ENCODE measurements at regions not wholly inside any gene's neighbourhood (a gene's known extent, or its start where the extent isn't known, plus 50 kb on each side); places are given as distances from the start of the nearest gene placed in this dataset.
"Not testable (repeated sequence)": the region's sequence is repeated elsewhere in the genome, so short reads cannot be mapped to it uniquely, and the experiment has no call there.

DNA sequence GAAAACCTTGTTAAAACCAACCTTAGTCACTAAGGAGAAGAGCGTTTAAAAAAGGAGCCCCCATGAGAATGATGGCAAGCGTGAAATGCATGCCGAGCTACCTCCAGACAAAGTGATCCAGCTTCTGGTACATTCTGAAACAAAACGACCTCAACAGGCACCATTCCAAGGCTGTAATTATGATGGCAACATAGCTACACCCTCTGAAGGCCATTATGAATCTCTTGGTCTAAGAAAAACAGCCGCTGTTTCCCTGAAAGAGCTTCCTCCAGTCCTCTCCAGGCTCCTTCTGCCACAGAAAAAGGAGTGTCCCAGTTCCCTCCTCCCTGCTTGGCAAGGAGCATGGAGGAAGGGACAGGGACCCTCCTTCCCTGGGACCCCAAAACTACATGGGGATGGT lies 50.0 kb upstream of the ABLIM1 start:
- DNase-seq (ENCODE audit: low spot score), result no peak

DNA sequence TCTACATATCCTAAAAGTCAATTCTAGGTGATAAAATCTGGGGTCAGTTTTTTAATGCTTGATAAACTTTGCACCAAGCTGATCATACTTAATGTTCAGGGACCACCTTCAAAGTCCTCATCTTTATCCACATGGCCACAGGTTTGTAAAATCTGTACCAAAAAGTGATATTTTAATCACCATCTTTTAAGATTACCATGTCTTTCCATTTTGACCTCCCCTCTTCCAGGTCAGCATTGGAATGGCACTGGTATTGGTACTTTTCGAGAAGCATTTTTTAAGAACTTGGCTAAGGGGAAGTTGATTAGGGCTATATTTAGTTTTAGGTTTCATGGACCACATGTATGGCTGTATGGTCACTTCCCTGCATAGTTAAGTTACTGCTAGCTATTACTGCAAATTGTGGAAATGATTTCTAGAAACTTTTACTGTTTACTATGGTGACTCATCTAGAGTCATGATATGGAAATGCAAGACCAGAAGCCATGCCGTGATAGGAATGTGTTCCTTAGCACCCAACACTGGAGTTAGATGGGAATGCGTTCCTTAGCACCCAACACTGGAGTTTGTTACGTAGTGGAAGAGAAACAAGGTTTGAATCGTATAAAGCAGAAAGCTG lies 50.8 kb upstream of the ABLIM1 start:
- DNase-seq (ENCODE audit: low spot score), result no peak

DNA sequence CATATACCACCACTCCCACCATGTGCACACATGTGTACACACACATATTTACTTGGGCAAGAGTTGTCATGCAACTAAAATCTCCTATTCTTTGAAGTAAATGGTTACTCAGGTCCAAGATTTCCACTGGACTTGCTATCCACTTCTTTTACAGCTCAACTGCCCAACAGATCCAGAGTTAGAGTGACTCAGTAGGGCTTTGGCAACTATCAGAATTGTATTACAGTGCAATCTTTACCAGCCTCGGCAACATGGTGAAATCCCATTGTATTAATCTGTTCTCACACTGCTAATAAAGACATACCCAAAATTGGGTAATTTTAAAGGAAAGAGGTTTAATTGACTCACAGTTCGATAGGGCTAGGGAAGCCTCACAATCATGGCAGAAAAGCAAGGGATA lies 51.9 kb upstream of the ABLIM1 start:
- DNase-seq (ENCODE audit: low spot score), result no peak

DNA sequence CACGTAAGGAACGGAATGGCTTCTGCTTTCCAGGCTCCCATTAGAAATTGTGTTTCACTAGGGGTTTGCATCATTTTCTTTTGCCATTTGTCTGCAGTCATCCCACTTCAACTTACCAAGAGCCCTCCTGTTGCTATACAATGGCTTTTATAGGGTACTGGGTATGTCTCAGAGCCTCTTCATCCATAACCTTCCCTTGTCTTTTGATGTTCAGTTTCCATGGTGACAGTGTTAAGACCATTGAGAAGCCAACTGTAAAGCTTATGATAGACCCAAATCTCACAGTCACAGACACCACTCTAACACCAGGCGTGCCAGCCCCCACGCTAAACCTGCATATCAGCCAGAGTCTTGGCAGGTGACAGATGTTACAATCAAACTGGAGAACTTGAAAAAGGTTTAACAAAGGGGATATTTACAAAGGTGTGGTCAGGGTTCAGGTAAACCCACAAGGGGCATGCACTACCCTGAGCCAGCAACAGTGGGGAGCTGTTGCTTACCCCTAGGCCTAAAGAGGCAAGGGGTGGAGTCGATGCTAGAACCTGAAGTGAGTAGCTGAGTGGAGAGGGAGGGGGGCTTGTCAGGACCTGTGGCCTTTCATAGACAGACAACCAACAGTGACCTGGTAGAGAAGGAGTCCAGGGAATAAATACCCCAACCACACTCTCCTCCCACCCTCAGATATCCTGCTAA lies 53.2 kb upstream of the ABLIM1 start:
- DNase-seq (ENCODE audit: low spot score), result no peak

DNA sequence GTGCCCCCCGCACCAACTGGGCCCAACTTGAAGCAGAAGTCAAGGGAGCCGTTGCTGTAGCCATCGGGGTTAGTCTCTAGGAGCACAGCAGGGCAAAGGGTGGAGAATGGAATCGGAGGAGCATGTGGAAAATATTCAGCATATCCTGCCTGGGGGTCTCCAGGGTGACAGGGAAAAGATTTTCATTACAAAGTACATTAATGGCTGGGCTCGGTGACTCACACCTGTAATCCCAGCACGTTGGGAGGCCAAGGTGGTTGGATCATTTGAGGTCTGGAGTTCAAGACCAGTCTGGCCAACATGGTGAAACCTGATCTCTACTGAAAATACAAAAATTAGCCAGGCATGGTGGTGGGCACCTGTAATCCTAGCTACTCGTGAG lies 53.8 kb upstream of the ABLIM1 start:
- DNase-seq (ENCODE audit: low spot score), result no peak

DNA sequence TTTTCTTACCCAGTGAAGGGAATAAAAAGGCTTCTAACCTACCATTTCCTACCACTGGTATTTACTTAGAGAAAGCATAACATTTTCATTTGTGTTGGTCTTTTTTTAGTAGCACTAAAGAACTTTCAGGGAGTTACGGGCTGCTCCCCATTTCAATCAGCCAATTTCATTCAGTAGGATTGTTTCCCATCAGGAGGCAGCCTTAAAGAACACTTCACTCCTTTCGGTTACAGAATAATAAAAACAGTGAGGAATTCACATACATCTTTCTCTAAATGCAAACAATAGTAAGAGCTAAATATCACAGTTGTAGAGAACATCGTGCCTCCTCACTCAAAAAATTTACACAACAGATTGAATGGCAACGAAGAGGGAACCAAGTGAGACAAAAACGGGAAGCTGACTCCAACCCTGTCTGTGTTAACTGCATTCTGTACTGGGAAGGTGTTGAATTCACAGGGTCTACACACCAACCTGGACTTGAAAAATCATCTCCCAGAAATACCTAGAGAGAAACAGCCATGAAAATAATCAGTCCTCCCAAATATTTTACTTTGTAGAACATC lies 55.5 kb upstream of the ABLIM1 start:
- no peak for DNase-seq (ENCODE audit: low spot score)

DNA sequence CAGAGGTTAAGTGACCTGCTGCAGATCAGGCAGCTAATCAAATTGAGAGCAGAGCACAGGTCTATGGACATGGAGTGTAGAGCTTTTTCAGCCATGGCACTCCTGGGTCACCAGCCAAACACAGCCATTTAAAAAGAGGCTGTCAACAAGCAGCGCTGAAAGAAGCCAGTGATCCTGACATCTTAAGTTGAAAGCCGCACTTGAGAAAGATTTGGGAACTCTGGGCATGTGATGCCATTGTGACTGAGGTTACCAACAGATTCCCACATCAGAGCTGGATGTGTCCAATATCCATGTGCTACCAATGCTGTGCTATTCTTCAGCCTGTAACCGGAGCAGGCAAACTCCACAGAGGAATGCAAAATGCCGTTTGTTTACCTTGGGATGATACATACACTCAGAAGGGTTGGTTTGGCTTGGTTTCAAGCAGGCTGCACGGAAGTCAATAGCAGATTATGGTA lies 56.2 kb upstream of the ABLIM1 start:
- DNase-seq (ENCODE audit: low spot score), result peak; percentile 53

DNA sequence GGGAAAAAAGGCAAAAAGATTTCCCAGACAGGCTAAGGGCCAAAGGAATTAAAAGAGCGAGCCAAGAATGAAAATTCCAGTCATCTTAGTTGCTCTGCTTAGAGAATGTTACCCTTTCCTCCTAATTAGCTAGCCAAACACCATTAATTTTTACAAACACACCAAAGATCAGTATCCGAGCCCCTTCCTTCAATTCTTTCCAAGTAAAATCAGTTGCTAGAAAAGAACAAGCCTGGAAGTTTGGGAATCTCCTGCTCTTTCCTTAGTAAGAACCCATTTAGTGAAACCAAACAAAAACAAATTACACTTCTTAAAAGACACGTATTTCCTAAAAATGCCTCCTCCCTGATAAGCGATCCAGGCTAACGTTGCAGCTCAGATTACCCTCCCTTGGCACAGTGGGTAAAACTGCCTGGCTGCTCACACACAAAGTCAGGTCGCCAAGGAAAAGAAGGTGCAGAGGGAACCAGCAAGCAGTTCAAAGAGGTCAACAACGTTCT lies 57.1 kb upstream of the ABLIM1 start:
- DNase-seq (ENCODE audit: low spot score), result no peak

DNA sequence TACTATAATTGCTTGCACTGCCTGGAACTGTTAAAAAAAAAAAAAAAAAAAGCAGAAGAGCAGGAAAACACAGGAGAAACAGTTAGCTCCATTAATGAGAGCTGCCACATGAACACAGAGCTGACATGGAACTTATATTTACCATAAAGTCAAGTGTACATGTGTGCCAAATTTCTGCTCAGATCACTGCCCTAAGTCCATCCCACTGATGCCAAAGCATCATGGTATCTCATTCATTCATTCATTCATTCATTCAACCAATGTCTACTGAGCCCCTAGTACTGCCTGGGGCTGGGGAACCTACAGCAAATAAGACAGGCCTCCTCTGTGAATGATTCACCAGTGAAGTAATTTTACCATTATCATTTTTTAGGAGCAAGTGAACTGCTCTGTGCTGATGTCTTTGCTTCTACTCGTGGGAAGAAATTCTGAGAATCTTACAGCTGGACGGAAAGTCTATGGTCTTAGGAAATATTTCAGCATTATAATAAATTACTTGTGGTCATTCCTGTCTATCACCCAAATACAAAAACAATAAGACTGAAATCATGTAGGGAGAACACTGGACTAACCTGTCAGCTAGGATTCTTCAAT lies 58.8 kb upstream of the ABLIM1 start:
- no peak for DNase-seq (ENCODE audit: low spot score)

DNA sequence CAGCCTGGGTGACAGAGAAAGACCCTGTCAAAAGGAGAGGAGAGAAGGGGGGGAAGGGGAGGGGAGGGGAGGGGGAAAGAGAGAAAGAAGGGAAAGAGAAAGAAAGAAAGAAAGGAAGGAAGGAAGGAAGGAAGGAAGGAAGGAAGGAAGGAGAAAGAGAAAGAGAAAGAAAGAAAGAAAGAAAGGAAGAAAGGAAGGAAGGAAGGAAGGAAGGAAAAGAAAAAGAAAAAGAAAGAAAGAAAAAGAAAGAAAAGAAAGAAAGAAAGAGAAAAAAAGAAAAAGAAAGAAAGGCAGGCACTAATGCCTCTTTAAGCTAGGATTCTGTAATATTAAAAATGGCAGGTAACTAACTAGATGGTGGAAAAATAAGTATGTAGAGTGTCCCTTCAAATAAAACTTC lies 59.8 kb upstream of the ABLIM1 start:
- not testable (repeated sequence) for DNase-seq (ENCODE audit: low spot score)

DNA sequence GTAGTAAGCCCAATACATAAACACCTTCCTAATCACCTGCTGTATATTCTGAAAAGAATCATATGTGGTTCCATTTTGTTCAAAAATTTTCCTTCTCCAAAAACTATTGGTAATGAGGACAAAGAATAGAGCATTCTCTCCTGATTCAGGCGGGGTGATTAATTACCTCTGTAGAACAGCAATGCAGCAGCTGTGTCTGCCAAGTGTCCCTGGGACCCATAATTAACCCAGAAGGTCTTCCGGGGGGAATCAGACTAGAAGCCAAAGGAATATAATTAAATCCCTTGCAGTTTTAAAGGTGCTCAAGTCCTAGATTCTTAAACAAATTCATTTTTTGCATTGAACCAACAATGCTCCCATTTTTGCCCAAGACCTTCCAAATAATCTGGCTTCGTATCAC lies 60.3 kb upstream of the ABLIM1 start:
- no peak for DNase-seq (ENCODE audit: low spot score)

DNA sequence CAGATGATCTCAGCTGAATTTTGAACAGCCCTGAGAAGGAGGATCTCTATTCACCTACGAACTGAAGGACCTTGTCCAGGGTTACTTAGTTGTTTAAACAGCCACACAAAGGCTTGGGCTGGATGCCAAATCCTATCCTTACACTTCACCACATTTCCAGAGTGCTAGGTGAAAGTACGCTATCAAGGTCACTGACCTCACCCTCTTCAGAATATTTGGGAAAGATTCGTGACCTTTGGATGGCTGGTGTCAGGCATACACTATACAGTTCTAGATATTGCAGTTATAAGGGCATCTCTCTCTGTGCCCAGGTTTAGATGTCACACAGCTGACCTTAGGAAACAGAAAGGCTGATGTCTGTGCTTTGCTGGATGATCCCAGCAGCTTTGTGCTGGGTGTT lies 61.2 kb upstream of the ABLIM1 start:
- DNase-seq (ENCODE audit: low spot score), result peak; percentile 65

DNA sequence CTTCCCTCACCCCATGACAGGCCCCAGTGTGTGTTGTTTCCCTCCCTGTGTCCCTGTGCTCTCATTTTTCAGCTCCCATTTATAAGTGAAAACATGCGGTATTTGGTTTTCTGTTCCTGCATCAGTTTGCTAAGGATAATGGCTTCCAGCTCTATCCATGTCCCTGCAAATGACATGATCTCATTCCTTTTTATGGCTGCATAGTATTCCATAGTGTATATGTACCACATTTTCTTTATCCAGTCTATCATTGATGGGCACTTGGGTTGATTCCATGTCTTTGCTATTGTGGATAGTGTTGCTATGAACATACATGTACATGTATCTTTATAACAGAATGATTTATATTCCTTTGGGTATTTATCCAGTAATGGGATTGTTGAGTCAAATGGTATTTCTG lies 61.9 kb upstream of the ABLIM1 start:
- DNase-seq (ENCODE audit: low spot score), result not testable (repeated sequence)

DNA sequence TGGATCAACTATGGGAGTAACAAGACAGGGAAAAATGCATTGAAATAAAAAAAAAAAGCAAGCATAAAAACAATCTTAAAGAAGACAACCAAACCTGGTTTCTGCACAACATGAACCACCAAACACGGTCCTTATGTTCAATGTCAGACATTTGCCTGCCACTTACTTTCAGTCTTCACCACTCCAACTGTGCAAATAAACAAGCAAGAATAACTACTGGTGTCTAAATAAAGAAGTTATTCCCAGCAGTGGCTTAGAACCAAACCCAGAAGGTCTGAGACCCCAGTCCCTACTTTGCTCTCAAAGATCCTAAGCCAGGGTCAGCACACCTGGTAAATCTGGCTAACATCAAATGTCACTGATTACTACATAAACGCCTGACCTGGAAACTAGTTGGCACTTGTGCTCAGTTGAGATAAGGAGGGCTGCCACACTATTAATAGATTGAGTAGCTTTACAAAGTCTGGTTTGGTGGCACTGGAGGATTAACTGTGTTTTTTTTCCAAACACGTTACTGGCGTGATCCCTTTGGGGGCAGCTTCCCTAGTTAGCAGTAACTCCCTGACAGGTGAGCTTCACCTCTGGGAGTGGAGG lies 62.7 kb upstream of the ABLIM1 start:
- DNase-seq (ENCODE audit: low spot score), result no peak

DNA sequence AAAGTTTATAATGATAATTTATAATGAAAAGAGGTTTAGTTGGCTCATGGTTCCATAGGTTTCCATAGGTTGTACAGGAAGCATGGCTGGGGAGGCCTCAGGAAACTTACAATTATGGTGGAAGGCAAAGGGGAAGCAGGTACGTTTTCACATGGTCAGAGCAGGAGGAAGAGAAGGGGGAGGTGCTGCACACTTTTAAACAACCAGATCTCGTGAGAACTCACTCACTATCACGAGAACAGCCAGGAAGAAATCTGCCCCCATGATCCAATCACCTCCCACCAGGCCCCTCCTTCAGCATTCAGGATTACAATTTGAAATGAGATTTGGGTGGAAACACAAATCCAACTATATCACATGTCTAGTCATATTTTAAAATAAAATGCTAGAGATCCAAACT lies 64.1 kb upstream of the ABLIM1 start:
- not testable (repeated sequence) for DNase-seq (ENCODE audit: low spot score)

DNA sequence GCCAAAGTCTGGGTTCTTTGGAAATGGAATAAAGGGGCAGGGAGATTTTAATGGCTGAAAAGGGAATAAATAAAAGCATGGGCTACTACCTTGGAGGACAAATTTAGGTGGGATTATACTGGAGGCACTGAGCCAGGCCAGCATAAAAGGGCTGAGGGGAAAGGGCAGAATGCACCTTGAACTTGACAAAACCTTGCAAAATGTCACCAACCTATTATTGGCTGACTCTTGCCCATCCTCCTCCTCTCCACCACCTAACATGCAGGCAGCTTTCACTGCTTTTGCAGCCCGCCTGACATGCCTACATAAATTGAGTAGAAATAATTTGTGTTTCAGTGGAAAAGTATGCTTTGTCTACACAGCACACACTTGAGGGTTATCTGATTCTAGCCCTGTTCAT lies 65.3 kb upstream of the ABLIM1 start:
- no peak for DNase-seq (ENCODE audit: low spot score)

DNA sequence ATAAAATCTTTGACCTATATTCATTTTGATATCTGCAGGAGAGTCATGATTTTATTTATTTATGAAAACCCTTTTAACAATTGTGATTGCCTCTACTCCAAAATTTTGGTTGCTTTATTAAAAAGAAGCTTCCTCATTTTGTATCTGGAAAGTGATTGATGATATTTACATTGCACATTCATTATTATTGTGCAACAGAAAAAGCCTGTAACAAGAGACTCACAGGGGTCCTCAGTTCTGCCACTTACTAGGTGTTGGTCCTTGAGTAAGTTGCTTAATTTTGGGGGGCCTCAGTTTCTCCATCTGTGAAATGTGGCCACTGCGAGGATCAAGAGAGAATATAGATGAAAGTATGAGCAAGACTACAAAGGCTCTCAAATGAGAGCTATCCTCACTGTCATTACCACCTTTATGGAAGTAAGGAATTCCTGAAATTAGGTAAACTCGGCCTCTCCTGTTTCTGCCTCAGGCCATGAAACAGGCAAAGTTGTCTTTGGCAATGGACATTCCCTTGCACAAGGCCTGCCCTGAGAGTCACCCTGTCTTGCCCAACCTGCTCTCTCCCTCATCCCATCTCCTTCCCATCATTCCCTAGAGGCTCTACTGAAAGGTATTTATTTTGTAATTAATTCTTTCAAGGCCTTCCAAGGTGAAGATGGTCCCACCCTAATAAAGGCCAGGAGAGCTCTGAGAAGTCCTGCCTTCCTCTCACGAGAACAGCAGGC lies 66.1 kb upstream of the ABLIM1 start:
- DNase-seq (ENCODE audit: low spot score), result no peak

DNA sequence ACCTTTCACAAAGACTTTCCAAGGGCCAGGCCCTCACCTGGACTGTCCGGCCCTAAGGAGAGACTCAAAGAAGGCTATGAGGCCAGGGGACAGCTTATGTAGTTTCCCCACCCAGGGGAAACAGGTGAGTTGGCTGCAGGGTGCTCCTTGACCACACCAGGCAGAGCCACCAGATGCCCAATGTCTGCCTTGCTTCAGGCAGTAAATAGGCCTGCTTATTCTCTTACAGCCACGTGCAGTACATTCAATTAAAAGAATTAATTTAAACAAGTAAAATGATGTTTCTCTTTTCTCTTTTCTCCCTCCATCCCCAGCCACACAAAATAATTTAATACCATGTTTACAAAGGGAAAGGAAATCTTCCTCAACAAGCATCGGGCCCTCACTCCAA lies 66.6 kb upstream of the ABLIM1 start:
- no peak for DNase-seq (ENCODE audit: low spot score)

DNA sequence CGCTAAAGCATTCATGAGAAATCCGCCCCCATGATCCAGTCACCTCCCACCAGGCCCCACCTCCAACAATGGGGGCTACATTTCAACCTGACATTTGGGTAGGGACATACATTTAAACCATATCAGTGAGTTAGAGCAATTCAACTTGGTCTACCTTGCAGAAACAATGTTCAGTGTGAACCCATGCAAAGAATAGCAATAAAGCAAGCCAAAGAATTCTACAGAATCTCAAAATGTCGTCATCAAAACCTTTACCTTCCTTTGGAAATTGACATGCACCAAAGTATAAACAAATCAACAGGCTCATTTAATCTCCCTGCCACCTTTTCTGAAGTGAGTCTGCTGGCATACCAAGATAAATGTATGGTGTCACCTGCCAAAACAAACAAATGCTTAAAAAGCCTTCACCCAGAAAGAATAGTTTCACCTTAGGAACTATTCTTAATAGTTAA lies 68.8 kb upstream of the ABLIM1 start:
- DNase-seq (ENCODE audit: low spot score), result no peak

DNA sequence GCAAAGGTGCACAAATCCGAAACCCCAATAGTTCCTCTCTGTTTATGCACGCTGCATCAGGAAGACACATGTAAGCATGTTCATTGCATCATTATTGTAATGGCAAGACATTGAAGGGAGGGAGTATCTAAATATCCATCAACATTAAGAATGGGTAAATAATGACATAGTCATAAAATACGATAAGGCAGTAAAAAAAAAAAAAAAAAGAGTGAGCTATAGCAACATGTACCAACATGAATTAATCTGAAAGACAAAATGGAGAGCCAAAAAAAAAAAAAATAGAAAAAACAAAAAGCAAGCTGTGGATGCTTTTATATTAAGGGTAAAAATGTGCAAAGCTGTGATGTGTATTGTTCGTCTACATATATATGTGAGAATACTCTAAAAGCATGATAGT lies 70.2 kb upstream of the ABLIM1 start:
- DNase-seq (ENCODE audit: low spot score), result no peak

DNA sequence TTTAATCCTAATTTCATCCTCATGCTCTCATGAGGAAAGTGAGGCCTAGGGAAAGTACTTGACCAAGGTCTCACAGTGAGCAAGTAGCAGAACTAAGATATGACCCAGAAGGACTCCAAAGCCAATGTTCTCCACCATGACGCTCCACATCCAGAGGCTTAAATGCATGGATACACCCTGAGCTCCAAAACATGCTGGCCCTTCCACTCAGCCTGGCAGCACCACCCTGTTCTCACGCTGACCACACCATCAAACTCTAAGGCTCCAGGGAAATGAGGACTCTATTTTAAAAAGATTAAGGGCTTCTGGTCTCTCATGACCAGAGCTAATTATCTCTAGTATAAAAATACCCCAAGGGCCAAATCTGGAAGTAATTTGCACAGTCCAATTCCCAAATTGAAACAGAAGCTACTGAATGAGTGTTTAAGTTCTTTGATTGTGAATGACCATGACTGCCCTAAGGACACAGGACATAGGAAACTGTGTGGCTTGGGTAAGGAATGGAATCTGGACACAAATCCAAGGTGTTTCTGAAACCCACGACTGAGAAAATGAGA lies 71.1 kb upstream of the ABLIM1 start:
- DNase-seq (ENCODE audit: low spot score), result no peak
